ENCODE measurements at regions not wholly inside any gene's neighbourhood (a gene's known extent, or its start where the extent isn't known, plus 50 kb on each side); places are given as distances from the start of the nearest gene placed in this dataset.

- Histone ChIP-seq H3K9me3 (ENCODE audit: control insufficient read depth, insufficient read depth, low read depth, low read length) (no peaks in the 10 kb centered on the region), H3K27ac (ENCODE audit: low read length) (no peak overlapping the region), H3K27me3 (ENCODE audit: control insufficient read depth, insufficient read depth, low read length) (no peaks in the 10 kb centered on the region), H3K4me3 (ENCODE audit: low read depth in 2 of 2, low read length in 2 of 2) (no peak overlapping the region), H3K4me1 (ENCODE audit: control insufficient read depth, insufficient read depth, low read length) (no peaks in the 10 kb centered on the region), H3K36me3 (ENCODE audit: control insufficient read depth, insufficient read depth, low read length) (no peaks in the 10 kb centered on the region)
- BruUV-seq (replicated peaks), result no TSS peak
- intact Hi-C loops (cut with micrococcal nuclease; ENCODE audit: unreplicated experiment), result no loop called here
- DNase-seq (ENCODE audit: low read depth, low spot score) (no peak), ATAC-seq (no peak)
- POLR2A ChIA-PET, result no interaction called here
- no peak for TF ChIP-seq REST (IDR thresholded peaks at IDR 0.05; ENCODE audit: insufficient read depth in 1 of 2, low read depth in 2 of 2, low read length in 1 of 2)
- TF ChIP-seq POLR2AphosphoS5 (IDR thresholded peaks at IDR 0.05; ENCODE audit: low read depth, low read length), result no peak
- TF ChIP-seq CTCF (IDR thresholded peaks at IDR 0.05), result no peak
- TF ChIP-seq TCF7L2 (IDR thresholded peaks at IDR 0.05; ENCODE audit: low read depth, low read length), result no peak
- TF ChIP-seq SIN3A (IDR thresholded peaks at IDR 0.05; ENCODE audit: borderline replicate concordance, insufficient read depth, low read depth, low read length), result no peak
- CTCF ChIA-PET, result no interaction called here
- in situ Hi-C loops (cut with HindIII; ENCODE audit: low pct_unique_long_range_greater_than_20kb, low sequenced_read_pairs), result no loop called here
Observed at GRCh38 chr14:43778570-43778936, 728.5 kb downstream of the FSCB start.

DNA sequence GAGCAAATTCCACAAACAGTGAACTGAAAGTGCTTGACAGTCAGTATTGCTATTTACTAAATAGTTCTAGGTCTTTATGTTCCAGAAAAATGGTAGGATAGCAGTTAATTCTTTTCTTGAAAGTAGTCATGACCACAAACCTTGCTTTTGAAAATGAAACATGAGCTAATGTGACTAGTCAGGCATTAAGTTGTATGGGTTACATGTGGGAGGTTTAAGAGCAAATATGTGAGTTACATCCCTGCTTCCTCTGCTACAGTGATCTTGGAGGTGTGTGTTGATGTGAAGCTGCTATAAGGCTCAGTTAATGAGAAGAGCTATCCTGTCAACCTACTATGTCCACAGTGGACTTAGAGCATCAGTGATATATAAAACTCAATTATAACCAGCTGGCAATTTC, 741.6 kb downstream of the FSCB start:
- DNase-seq (ENCODE audit: low read depth, low spot score) (no peak), ATAC-seq (no peak)
- intact Hi-C loops (cut with micrococcal nuclease; ENCODE audit: unreplicated experiment), result no loop called here
- no TSS peak for BruUV-seq (replicated peaks)
- no peak overlapping the region for H3K27ac ChIP-seq (ENCODE audit: low read length)
- in situ Hi-C loops (cut with HindIII; ENCODE audit: low pct_unique_long_range_greater_than_20kb, low sequenced_read_pairs), result no loop called here
- H3K36me3 ChIP-seq (ENCODE audit: control insufficient read depth, insufficient read depth, low read length), result no peaks in the 10 kb centered on the region
- H3K9me3 ChIP-seq (ENCODE audit: control insufficient read depth, insufficient read depth, low read depth, low read length), result peaks cover 2% of the 10 kb centered on the region; the same call in 1 of the 2 replicates
- H3K4me3 ChIP-seq (ENCODE audit: low read depth in 2 of 2, low read length in 2 of 2), result no peak overlapping the region
- ChIA-PET POLR2A (no interaction called here), CTCF (no interaction called here)
- no peaks in the 10 kb centered on the region for H3K4me1 ChIP-seq (ENCODE audit: control insufficient read depth, insufficient read depth, low read length)
- TF ChIP-seq CTCF (IDR thresholded peaks at IDR 0.05) (no peak), SIN3A (IDR thresholded peaks at IDR 0.05; ENCODE audit: borderline replicate concordance, insufficient read depth, low read depth, low read length) (no peak), POLR2AphosphoS5 (IDR thresholded peaks at IDR 0.05; ENCODE audit: low read depth, low read length) (no peak), TCF7L2 (IDR thresholded peaks at IDR 0.05; ENCODE audit: low read depth, low read length) (no peak), REST (IDR thresholded peaks at IDR 0.05; ENCODE audit: insufficient read depth in 1 of 2, low read depth in 2 of 2, low read length in 1 of 2) (no peak)
- no peaks in the 10 kb centered on the region for H3K27me3 ChIP-seq (ENCODE audit: control insufficient read depth, insufficient read depth, low read length)

All from Panc1 (cell line).